Pancreas (tissue), 10 donors: ENCODE measurements at regions not wholly inside any gene's neighbourhood (a gene's known extent, or its start where the extent isn't known, plus 50 kb on each side); places are given as distances from the start of the nearest gene placed in this dataset.
A peak's percentile ranks its signal among the peaks of the same experiment; 100 is the strongest.

Source experiments
- ATAC-seq, 4 donors: fragments of 200-7000 bp; cut with Tn5 transposase; one replicate each; pipeline versions ENCODE4 v1.8.0 to v1.9.1; 2020; ENCODE audit warnings: mild to moderate bottlenecking in 4 of 4, moderate library complexity in 4 of 4
- DNase-seq, 6 donors: peaks; one replicate each; pipeline ENCODE4 v3.0.0-alpha.2; 2020
- FAIRE-seq: peaks from 2 replicates; lab custom pipeline; 2012; peaks lifted over from hg19 to GRCh38; lab: Jason Lieb, UNC
- H3K27ac ChIP-seq, 4 donors: fragments of 200-600 bp; sonication (generic); 1 replicate in 3 of 4; 2 replicates in 1 of 4; pipeline versions ENCODE4 v1.5.0 to v1.8.0; 2020
- H3K27me3 ChIP-seq, 4 donors: fragments of 200-600 bp; one replicate each; pipeline ENCODE4 v1.8.0; 2021
- H3K36me3 ChIP-seq, 3 donors: fragments of 200-600 bp; sonication (generic) in 1 of 3; one replicate each; pipeline versions ENCODE4 v1.5.0 to v1.8.0; 2020 to 2021
- H3K4me1 ChIP-seq, 3 donors: fragments of 200-600 bp; one replicate each; pipeline ENCODE4 v1.8.0; 2021
- H3K4me3 ChIP-seq, 4 donors: fragments of 200-600 bp; sonication (generic) in 2 of 4; one replicate each; pipeline versions ENCODE4 v1.5.0 to v1.8.0; 2020 to 2021
- H3K9me3 ChIP-seq, 4 donors: fragments of 200-600 bp; one replicate each; pipeline ENCODE4 v1.8.0; 2021
- WGBS, 2 donors: extraction: QIAGEN DNeasy Blood & Tissue Kit; methylation state at CpG; one replicate each; pipeline ENCODE4 v1.1.7; 2013; 5-methylcytosine and 5-hydroxymethylcytosine counted together
- intact Hi-C, 3 donors: fragments of 100-400 bp; cut with DNase I; formaldehyde crosslinking; loops; one replicate each; pipeline versions ENCODE4 v1.11.1 to v1.14.2; 2022
- TF ChIP-seq, protein P1 (sequence below), 4 donors: fragments of 200-600 bp; sonication (generic) in 3 of 4; IDR thresholded peaks; one replicate each; pipeline versions ENCODE4 v1.5.0 to v1.8.0; 2021; ENCODE audit warnings: antibody characterized with exemption in 4 of 4
- donor health status: healthy with polysubstance abuse.
- donor health status: DM: no; HTN: no; CAD: no; lungs with moderate emphysema.
- donor health status: DM: no; HTN: no; CAD: no.
- donor health status: control.
- donor health status: control.
- donor health status: Bipolar disorder and iron deficiency.
- donor health status: DM: yes; HTN: yes; CAD: no.
- donor health status: DM: no; HTN: no; CAD: no.
- donor health status: DM: no; HTN: no; CAD: no.
- donor health status: DM: yes; HTN: yes; CAD: no.

DNA sequence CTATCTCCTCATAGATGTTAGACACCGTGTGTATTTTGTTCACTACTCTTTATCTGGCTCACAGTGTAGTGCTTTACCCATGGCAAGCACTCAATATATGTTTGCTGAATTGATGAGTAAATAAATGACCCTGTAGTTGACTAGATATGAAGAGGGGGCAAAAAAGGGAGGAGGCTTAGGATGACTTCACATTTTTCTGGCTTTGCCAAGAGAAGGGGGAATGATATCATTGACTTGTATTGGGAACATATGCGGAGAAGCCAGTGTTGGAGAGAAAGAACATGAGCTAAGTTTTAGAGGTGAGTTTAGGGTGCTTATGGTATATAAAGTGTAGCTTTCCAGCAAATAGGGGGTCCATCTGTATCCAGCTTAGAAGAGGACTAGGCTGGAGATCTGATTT lies 145.5 kb downstream of the TENT5C start:
- intact Hi-C loops = loop anchor here in 2 of 3 donors (10.0 kb wide), 3 partner anchors 137 to 217 kb away; no protein-coding TSS in a partner anchor
- DNase-seq = no peak
- TF ChIP-seq, protein P1, sequence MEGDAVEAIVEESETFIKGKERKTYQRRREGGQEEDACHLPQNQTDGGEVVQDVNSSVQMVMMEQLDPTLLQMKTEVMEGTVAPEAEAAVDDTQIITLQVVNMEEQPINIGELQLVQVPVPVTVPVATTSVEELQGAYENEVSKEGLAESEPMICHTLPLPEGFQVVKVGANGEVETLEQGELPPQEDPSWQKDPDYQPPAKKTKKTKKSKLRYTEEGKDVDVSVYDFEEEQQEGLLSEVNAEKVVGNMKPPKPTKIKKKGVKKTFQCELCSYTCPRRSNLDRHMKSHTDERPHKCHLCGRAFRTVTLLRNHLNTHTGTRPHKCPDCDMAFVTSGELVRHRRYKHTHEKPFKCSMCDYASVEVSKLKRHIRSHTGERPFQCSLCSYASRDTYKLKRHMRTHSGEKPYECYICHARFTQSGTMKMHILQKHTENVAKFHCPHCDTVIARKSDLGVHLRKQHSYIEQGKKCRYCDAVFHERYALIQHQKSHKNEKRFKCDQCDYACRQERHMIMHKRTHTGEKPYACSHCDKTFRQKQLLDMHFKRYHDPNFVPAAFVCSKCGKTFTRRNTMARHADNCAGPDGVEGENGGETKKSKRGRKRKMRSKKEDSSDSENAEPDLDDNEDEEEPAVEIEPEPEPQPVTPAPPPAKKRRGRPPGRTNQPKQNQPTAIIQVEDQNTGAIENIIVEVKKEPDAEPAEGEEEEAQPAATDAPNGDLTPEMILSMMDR (IDR thresholded peaks at IDR 0.05) = no peak
- WGBS, 2 donors = 60 to 67% methylated on average over 2 of the region's 2 CpGs
- Histone ChIP-seq H3K27me3 (no peaks in the 10 kb centered on the region), H3K9me3 (no peaks in the 10 kb centered on the region), H3K4me1 (peaks cover 6 to 26% (median 18%) of the 10 kb centered on the region in 3 donors), H3K4me3 (no peak overlapping the region), H3K36me3 (no peaks in the 10 kb centered on the region), H3K27ac (no peak overlapping the region)
- ATAC-seq = no peak
- no peak for FAIRE-seq

DNA sequence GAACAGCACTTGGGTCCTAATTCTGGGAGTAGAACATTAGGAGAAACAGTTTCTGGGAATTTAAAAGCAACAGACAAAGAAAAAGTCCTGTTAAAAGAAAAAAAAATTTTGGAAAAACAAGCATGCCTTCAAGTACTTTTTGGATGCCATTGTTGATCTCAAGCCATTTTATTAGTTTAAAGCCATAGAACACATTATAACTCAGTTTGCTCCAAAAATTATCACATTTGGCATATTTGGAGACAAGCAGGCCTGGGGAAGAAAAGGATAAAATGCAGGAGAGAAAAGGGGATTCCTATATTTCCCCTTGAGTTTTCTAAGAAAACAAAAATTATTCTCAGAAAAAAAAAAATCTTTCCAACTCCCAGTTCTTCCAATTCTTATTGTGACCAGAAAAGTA lies 146.8 kb downstream of the TENT5C start:
- TF ChIP-seq, protein P1 (IDR thresholded peaks at IDR 0.05) = no peak
- H3K4me1 ChIP-seq = peaks cover 6 to 30% (median 18%) of the 10 kb centered on the region in 3 donors
- H3K4me3 ChIP-seq = no peak overlapping the region
- no peaks in the 10 kb centered on the region for H3K36me3 ChIP-seq
- no peaks in the 10 kb centered on the region for H3K9me3 ChIP-seq
- ATAC-seq (no peak), DNase-seq (no peak), FAIRE-seq (no peak)
- intact Hi-C loops = loop anchor here in 2 of 3 donors (10.0 kb wide), 3 partner anchors 138 to 218 kb away; no protein-coding TSS in a partner anchor
- no peak overlapping the region for H3K27ac ChIP-seq
- no peaks in the 10 kb centered on the region for H3K27me3 ChIP-seq

DNA sequence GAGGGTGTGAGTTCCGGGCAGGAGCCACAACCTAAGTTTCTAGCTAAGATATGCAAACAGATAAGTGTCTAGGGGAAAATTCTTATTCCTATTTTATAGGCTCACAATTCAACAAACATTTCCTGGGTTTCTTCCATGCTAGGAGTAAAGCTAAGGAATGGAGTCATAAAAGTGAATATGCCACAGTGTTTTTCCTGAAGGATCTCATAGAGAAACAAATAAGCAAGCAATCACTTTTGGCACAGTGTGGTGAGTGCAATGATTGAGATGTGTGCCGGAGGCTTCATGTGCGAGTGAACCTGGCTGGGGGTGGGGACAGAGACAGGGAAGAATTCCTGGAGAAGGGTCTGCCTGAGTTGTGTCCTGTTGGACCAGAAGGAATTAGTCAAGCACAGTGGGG lies 147.4 kb downstream of the TENT5C start:
- H3K27ac ChIP-seq = peak overlapping the region in 1 of 4 donors; percentile 53
- ATAC-seq (no peak), DNase-seq (peak in 1 of 6 donors; percentile 19), FAIRE-seq (no peak)
- TF ChIP-seq, protein P1 (IDR thresholded peaks at IDR 0.05) = no peak
- no peaks in the 10 kb centered on the region for H3K36me3 ChIP-seq
- no peaks in the 10 kb centered on the region for H3K27me3 ChIP-seq
- intact Hi-C loops = loop anchor here in 2 of 3 donors (10.0 kb wide), 3 partner anchors 138 to 218 kb away; no protein-coding TSS in a partner anchor
- H3K4me1 ChIP-seq = peaks cover 6 to 34% (median 18%) of the 10 kb centered on the region in 3 donors
- no peaks in the 10 kb centered on the region for H3K9me3 ChIP-seq
- 31 to 36% methylated on average over 3 of the region's 3 CpGs for WGBS, 2 donors
- no peak overlapping the region for H3K4me3 ChIP-seq

DNA sequence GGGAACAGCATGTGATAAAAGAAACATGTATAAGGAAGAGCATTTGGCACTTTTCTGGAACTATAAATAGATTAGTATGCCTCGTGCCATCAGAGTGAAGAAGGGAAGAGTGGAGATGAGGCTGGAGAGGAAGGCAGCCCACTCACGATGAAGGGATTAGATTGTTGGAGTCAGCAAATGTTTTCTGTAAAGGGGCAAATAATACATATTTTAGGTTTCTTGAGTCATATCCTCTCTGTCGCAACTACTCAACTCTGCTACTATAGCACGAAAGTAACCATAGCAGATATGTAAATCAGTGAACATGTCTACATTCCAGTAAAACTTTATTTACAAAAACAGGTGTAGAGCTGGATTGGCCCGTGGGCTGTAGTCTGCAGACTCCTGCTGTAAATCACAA lies 147.8 kb downstream of the TENT5C start:
- ATAC-seq = peak in 3 of 4 donors; percentile 1 to 4 (median 1)
- no peaks in the 10 kb centered on the region for H3K36me3 ChIP-seq
- H3K27ac ChIP-seq = peak overlapping the region in 2 of 4 donors; percentile 53 to 65
- no peak for DNase-seq
- intact Hi-C loops = loop anchor here in 2 of 3 donors (10.0 kb wide), 3 partner anchors 139 to 219 kb away; no protein-coding TSS in a partner anchor
- peaks cover 6 to 36% (median 18%) of the 10 kb centered on the region in 3 donors for H3K4me1 ChIP-seq
- peak overlapping the region in 1 of 4 donors; percentile 6 for H3K4me3 ChIP-seq
- no peaks in the 10 kb centered on the region for H3K27me3 ChIP-seq
- 18 to 24% methylated on average over 5 of the region's 5 CpGs for WGBS, 2 donors
- no peak for FAIRE-seq
- TF ChIP-seq, protein P1 (IDR thresholded peaks at IDR 0.05) = no peak
- no peaks in the 10 kb centered on the region for H3K9me3 ChIP-seq
